HCT116 (cell line): ENCODE measurements at regions not wholly inside any gene's neighbourhood (a gene's known extent, or its start where the extent isn't known, plus 50 kb on each side); places are given as distances from the start of the nearest gene placed in this dataset.

ENCODE experiments used
- ATAC-seq: fragments of 200-7000 bp; cut with Tn5 transposase; 2 replicates; pipeline ENCODE4 v1.9.1; 2020; ENCODE audit warnings: mild to moderate bottlenecking, moderate library complexity
- BruUV-seq: library from RNA; stranded (reverse); fragments of 400-500 nt; replicated peaks from 2 replicates; lab custom pipeline; 2021; lab: Mats Ljungman, UMichigan
- CTCF ChIA-PET: fragments of 300-600 bp; sonication (Branson Sonifier 250); formaldehyde crosslinking; loops from one replicate; lab custom pipeline; 2021; ENCODE audit warnings: antibody characterized with exemption; lab: Charles Lee
- POLR2A ChIA-PET: fragments of 300-600, 350-600 bp; sonication (Branson Sonifier 250); formaldehyde crosslinking; loops from one replicate; lab custom pipeline; 2021; ENCODE audit warnings: antibody characterized with exemption; lab: Charles Lee
- RAD21 ChIA-PET, 2 experiments: fragments of 300-600 bp; sonication (Branson Sonifier 250); formaldehyde crosslinking; loops; one replicate each; lab custom pipeline; 2023; ENCODE audit warnings: low total read pairs in 2 of 2; ENCODE audit not compliant: uncharacterized antibody in 2 of 2, unreplicated experiment in 2 of 2, low non-redundant PET in 1 of 2; lab: Charles Lee
- DNase-seq: peaks from one replicate; pipeline ENCODE4 v3.0.0-alpha.2; 2010; ENCODE audit warnings: low read depth, low spot score
- H2AFZ ChIP-seq: fragments of 200-600 bp; shearing (Covaris generic), sonication (generic); 2 replicates; pipeline ENCODE4 v1.6.1; 2017; ENCODE audit warnings: low read depth, mixed run types, mixed read lengths, antibody characterized with exemption, low read length; ENCODE audit not compliant: poor library complexity, severe bottlenecking
- H3K27ac ChIP-seq: 2 replicates; pipeline ENCODE4 v1.5.1; 2012; ENCODE audit warnings: low read depth, low read length
- H3K27me3 ChIP-seq: fragments of 200-600 bp; sonication (generic); 2 replicates; pipeline ENCODE4 v1.6.1; 2016; ENCODE audit warnings: mixed run types, low read length, mixed read lengths; ENCODE audit not compliant: insufficient read depth
- H3K36me3 ChIP-seq, 2 experiments: fragments of 200-500 bp in 1 of 2; fragments of 200-600 bp in 1 of 2; sonication (Bioruptor generic) in 1 of 2; sonication (generic) in 1 of 2; 2 replicates each; pipeline versions ENCODE4 v1.5.1 to v1.6.1; 2014 to 2016; ENCODE audit warnings: low read length in 2 of 2, inconsistent platforms in 1 of 2, mixed read lengths in 1 of 2, mixed run types in 1 of 2; ENCODE audit not compliant: insufficient read depth in 2 of 2, control insufficient read depth in 1 of 2
- H3K4me1 ChIP-seq, 2 experiments: fragments of 200-600 bp in 1 of 2; sonication (generic) in 1 of 2; 2 replicates each; pipeline versions ENCODE4 v1.5.1 to v1.6.1; 2012 to 2017; ENCODE audit warnings: low read length in 2 of 2, inconsistent platforms in 1 of 2, mild to moderate bottlenecking in 1 of 2, mixed read lengths in 1 of 2, mixed run types in 1 of 2, moderate library complexity in 1 of 2; ENCODE audit not compliant: insufficient read depth in 2 of 2, control insufficient read depth in 1 of 2
- H3K4me2 ChIP-seq: fragments of 200-600 bp; sonication (generic); 2 replicates; pipeline ENCODE4 v1.6.1; 2017; ENCODE audit warnings: mixed run types, low read length, mixed read lengths
- H3K4me3 ChIP-seq, 2 experiments: fragments of 200-600 bp in 1 of 2; sonication (generic) in 1 of 2; replicated peaks in 1 of 2; 2 replicates each; pipeline ENCODE4 v1.5.1; 2011 to 2016; ENCODE audit warnings: low read length in 2 of 2, control low read depth in 1 of 2, low read depth in 1 of 2, mild to moderate bottlenecking in 1 of 2, mixed read lengths in 1 of 2, mixed run types in 1 of 2
- H3K79me2 ChIP-seq: fragments of 200-600 bp; sonication (generic); 2 replicates; pipeline ENCODE4 v1.6.1; 2017; ENCODE audit warnings: mild to moderate bottlenecking, mixed run types, low read length, moderate library complexity, mixed read lengths; ENCODE audit not compliant: insufficient read depth
- H3K9ac ChIP-seq: fragments of 200-600 bp; sonication (generic); 2 replicates; pipeline ENCODE4 v1.6.1; 2016; ENCODE audit warnings: low read length, mixed read lengths
- H3K9me2 ChIP-seq: fragments of 200-600 bp; sonication (generic), shearing (Covaris generic); 2 replicates; pipeline ENCODE4 v1.6.1; 2017; ENCODE audit warnings: mixed run types, mild to moderate bottlenecking, moderate library complexity; ENCODE audit not compliant: insufficient read depth
- H3K9me3 ChIP-seq, 2 experiments: fragments of 200-500 bp in 1 of 2; fragments of 200-600 bp in 1 of 2; sonication (Bioruptor generic) in 1 of 2; sonication (generic) in 1 of 2; 2 replicates each; pipeline ENCODE4 v1.6.1; 2014 to 2017; ENCODE audit warnings: low read length in 2 of 2, mixed read lengths in 2 of 2, inconsistent platforms in 1 of 2, low read depth in 1 of 2, mild to moderate bottlenecking in 1 of 2, mixed run types in 1 of 2, moderate library complexity in 1 of 2; ENCODE audit not compliant: control insufficient read depth in 1 of 2, insufficient read depth in 1 of 2
- H4K20me1 ChIP-seq: fragments of 200-600 bp; sonication (generic), shearing (Covaris generic); 2 replicates; pipeline ENCODE4 v1.6.1; 2017; ENCODE audit warnings: mixed run types, mild to moderate bottlenecking, moderate library complexity; ENCODE audit not compliant: insufficient read depth
- CEBPB ChIP-seq: IDR thresholded peaks from 2 replicates; pipeline ENCODE4 v1.6.1; 2012; ENCODE audit warnings: low read depth
- ELF1 ChIP-seq: IDR thresholded peaks from 2 replicates; pipeline ENCODE4 v1.6.1; 2012; ENCODE audit warnings: low read depth, borderline replicate concordance
- EZH2 ChIP-seq: fragments of 200-600 bp; sonication (generic); IDR thresholded peaks from 2 replicates; pipeline ENCODE4 v1.6.1; 2017; ENCODE audit warnings: antibody characterized with exemption, mixed run types
- EZH2phosphoT487 ChIP-seq: fragments of 200-600 bp; IDR thresholded peaks from 2 replicates; pipeline ENCODE4 v1.6.1; 2018; ENCODE audit warnings: antibody characterized with exemption, borderline replicate concordance
- RAD21 ChIP-seq: IDR thresholded peaks from 2 replicates; pipeline ENCODE4 v1.6.1; 2012; ENCODE audit warnings: low read depth, mild to moderate bottlenecking
- YY1 ChIP-seq: IDR thresholded peaks from 2 replicates; pipeline ENCODE4 v1.6.1; 2011; ENCODE audit warnings: low read length, low read depth, moderate library complexity, mild to moderate bottlenecking; ENCODE audit not compliant: insufficient replicate concordance; ENCODE audit errors: extremely low read depth
- ZNF274 ChIP-seq: fragments of 200-500 bp; sonication (Bioruptor generic); IDR thresholded peaks from 2 replicates; pipeline ENCODE4 v1.6.1; 2014; ENCODE audit warnings: mild to moderate bottlenecking, low read depth, low read length, inconsistent platforms
- intact Hi-C: fragments of 100-400 bp; cut with micrococcal nuclease; formaldehyde crosslinking; loops from 2 replicates; pipeline ENCODE4 v1.10.0; 2022
- TF ChIP-seq, protein P1 (sequence below): IDR thresholded peaks from 2 replicates; pipeline ENCODE4 v1.6.1; 2011; ENCODE audit warnings: mild to moderate bottlenecking, low read length, moderate library complexity; ENCODE audit not compliant: insufficient replicate concordance; ENCODE audit errors: extremely low read depth
- TF ChIP-seq, protein P2 (sequence below): IDR thresholded peaks from 2 replicates; pipeline ENCODE4 v1.6.1; 2012

DNA sequence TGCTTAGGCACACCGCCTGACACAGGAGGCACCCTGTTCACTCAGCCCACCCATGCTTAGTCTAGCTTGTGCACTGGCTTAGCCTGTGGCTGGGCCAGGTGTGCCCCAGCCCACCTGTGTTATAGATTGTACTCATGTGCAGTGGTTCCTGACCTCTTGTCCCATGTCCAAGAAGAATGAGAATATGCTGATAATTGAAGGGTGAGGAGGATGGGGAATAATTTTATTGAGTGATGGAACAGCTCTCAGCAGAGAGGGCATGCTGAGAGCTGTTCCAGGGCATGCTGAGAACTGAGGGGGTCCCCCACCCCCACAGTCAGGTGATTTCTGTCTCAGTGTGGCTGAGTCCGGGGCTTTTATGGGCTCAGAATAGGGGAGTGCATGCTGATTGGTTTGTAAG lies 395.9 kb downstream of the FUT8 start (continued):
- TF ChIP-seq, protein P1, sequence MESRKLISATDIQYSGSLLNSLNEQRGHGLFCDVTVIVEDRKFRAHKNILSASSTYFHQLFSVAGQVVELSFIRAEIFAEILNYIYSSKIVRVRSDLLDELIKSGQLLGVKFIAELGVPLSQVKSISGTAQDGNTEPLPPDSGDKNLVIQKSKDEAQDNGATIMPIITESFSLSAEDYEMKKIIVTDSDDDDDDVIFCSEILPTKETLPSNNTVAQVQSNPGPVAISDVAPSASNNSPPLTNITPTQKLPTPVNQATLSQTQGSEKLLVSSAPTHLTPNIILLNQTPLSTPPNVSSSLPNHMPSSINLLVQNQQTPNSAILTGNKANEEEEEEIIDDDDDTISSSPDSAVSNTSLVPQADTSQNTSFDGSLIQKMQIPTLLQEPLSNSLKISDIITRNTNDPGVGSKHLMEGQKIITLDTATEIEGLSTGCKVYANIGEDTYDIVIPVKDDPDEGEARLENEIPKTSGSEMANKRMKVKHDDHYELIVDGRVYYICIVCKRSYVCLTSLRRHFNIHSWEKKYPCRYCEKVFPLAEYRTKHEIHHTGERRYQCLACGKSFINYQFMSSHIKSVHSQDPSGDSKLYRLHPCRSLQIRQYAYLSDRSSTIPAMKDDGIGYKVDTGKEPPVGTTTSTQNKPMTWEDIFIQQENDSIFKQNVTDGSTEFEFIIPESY: no peak
- TF ChIP-seq, protein P2, sequence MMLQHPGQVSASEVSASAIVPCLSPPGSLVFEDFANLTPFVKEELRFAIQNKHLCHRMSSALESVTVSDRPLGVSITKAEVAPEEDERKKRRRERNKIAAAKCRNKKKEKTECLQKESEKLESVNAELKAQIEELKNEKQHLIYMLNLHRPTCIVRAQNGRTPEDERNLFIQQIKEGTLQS: no peak
- TF ChIP-seq EZH2phosphoT487 (no peak), ZNF274 (no peak), YY1 (no peak)

DNA sequence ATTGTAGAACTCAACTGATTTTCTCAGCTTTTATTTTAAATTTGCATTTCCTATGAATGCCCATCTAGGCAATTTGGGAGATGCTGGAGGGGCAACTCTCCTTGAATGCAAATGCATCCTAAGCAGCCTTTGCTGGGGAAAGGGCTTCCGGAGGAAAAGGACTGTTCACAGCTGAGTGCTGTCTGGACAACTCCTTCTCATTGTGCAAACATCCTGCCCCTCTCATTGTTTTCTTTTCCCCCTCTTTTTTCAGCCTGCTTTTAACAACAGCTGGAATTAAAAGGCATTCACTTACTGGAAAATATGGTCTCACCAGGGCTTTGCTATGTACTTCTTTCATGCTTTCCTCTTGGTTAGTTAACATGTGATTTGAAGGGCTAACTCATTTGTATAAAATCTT lies 397.8 kb downstream of the FUT8 start:
- RAD21 ChIA-PET: no interaction called here
- Histone ChIP-seq H4K20me1 (no peaks in the 10 kb centered on the region), H3K27me3 (0 out of 2 replicates have a peak, but pooled peaks cover 4% of the 10 kb centered on the region), H3K9me2 (no peaks in the 10 kb centered on the region), H3K27ac (no peak overlapping the region), H3K9ac (no peak overlapping the region), H2AFZ (no peak overlapping the region), H3K79me2 (no peaks in the 10 kb centered on the region), H3K4me3 (no peak overlapping the region), H3K9me3 (peaks cover 6 to 9% of the 10 kb centered on the region in 2 experiments; a peak in 3 of 4 replicates), H3K36me3 (no peaks in the 10 kb centered on the region), H3K4me2 (no peak overlapping the region), H3K4me1 (no peaks in the 10 kb centered on the region)
- DNase-seq: no peak
- ATAC-seq: no peak
- CTCF ChIA-PET: no interaction called here
- intact Hi-C loops: no loop called here
- no TSS peak for BruUV-seq
- TF ChIP-seq CEBPB (no peak), ELF1 (no peak), EZH2 (no peak), RAD21 (no peak), EZH2phosphoT487 (no peak)
- POLR2A ChIA-PET: no interaction called here
